ENCODE measurements at regions not wholly inside any gene's neighbourhood (a gene's known extent, or its start where the extent isn't known, plus 50 kb on each side); places are given as distances from the start of the nearest gene placed in this dataset.

GRCh38 chr17:33494151-33494550, 201.1 kb upstream of the ASIC2 start:
- H3K9me3 Mint-ChIP-seq, result peaks cover 0 to 3% (median 0%) of the 10 kb centered on the region in 7 donors

GRCh38 chr17:33497623-33498022, 204.5 kb upstream of the ASIC2 start:
- Mint-ChIP-seq H3K9me3 (peaks cover 0 to 3% (median 0%) of the 10 kb centered on the region in 7 donors), H3K4me1 (no peaks in the 10 kb centered on the region), H3K36me3 (no peaks in the 10 kb centered on the region), H3K27ac (no peak overlapping the region), H3K27me3 (ENCODE audit: low read depth in 3 of 3) (peaks cover 0 to 4% (median 3%) of the 10 kb centered on the region in 3 donors), H3K4me3 (no peak overlapping the region)
- DNase-seq, result no peak
- no CpG with 5 or more reads among the region's 3 CpGs for WGBS (ENCODE audit: insufficient coverage)
- TF ChIP-seq, protein P1, sequence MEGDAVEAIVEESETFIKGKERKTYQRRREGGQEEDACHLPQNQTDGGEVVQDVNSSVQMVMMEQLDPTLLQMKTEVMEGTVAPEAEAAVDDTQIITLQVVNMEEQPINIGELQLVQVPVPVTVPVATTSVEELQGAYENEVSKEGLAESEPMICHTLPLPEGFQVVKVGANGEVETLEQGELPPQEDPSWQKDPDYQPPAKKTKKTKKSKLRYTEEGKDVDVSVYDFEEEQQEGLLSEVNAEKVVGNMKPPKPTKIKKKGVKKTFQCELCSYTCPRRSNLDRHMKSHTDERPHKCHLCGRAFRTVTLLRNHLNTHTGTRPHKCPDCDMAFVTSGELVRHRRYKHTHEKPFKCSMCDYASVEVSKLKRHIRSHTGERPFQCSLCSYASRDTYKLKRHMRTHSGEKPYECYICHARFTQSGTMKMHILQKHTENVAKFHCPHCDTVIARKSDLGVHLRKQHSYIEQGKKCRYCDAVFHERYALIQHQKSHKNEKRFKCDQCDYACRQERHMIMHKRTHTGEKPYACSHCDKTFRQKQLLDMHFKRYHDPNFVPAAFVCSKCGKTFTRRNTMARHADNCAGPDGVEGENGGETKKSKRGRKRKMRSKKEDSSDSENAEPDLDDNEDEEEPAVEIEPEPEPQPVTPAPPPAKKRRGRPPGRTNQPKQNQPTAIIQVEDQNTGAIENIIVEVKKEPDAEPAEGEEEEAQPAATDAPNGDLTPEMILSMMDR (IDR thresholded peaks at IDR 0.05), result no peak
- H3K4me1 ChIP-seq (ENCODE audit: control insufficient read depth in 1 of 2, insufficient read depth in 2 of 2, low read length in 2 of 2), result no peaks in the 10 kb centered on the region
- no peaks in the 10 kb centered on the region for H3K27me3 ChIP-seq (ENCODE audit: control insufficient read depth in 2 of 2, insufficient read depth in 2 of 2, low read length in 2 of 2)
- H3K36me3 ChIP-seq (replicated peaks in 1 of 2; ENCODE audit: control insufficient read depth in 1 of 2, insufficient read depth in 2 of 2, low read length in 2 of 2), result no peaks in the 10 kb centered on the region
- H3K9ac ChIP-seq (ENCODE audit: insufficient read depth, low read length, poor library complexity, severe bottlenecking), result no peak overlapping the region
- H3K4me3 ChIP-seq (replicated peaks in 1 of 3; ENCODE audit: low read depth in 2 of 3, low read length in 3 of 3), result no peak overlapping the region
- no peaks in the 10 kb centered on the region for H4K20me1 ChIP-seq (ENCODE audit: insufficient read depth, low read length)
- no peaks in the 10 kb centered on the region for H3K9me3 ChIP-seq (replicated peaks in 1 of 2; ENCODE audit: control insufficient read depth in 1 of 2, insufficient read depth in 1 of 2, low read length in 2 of 2)
- intact Hi-C loops (cut with micrococcal nuclease), result no loop called here
- no peaks in the 10 kb centered on the region for H3K79me2 ChIP-seq (ENCODE audit: insufficient read depth, low read length)
- H3K4me2 ChIP-seq (replicated peaks; ENCODE audit: extremely low read depth, low read length, poor library complexity, severe bottlenecking), result no peak overlapping the region
- no peak overlapping the region for H2AFZ ChIP-seq (ENCODE audit: insufficient read depth, low read depth, low read length, poor library complexity, severe bottlenecking)
- no peak overlapping the region for H3K27ac ChIP-seq (ENCODE audit: low read depth in 1 of 2, low read length in 2 of 2)

More at GRCh38 chr17:33494151-33494550, 201.1 kb upstream of the ASIC2 start:
- Histone ChIP-seq H2AFZ (ENCODE audit: insufficient read depth, low read depth, low read length, poor library complexity, severe bottlenecking) (no peak overlapping the region), H3K9me3 (replicated peaks in 1 of 2; ENCODE audit: control insufficient read depth in 1 of 2, insufficient read depth in 1 of 2, low read length in 2 of 2) (no peaks in the 10 kb centered on the region), H3K27me3 (ENCODE audit: control insufficient read depth in 2 of 2, insufficient read depth in 2 of 2, low read length in 2 of 2) (no peaks in the 10 kb centered on the region), H3K4me1 (ENCODE audit: control insufficient read depth in 1 of 2, insufficient read depth in 2 of 2, low read length in 2 of 2) (no peaks in the 10 kb centered on the region), H3K4me2 (replicated peaks; ENCODE audit: extremely low read depth, low read length, poor library complexity, severe bottlenecking) (no peak overlapping the region), H3K36me3 (replicated peaks in 1 of 2; ENCODE audit: control insufficient read depth in 1 of 2, insufficient read depth in 2 of 2, low read length in 2 of 2) (no peaks in the 10 kb centered on the region), H4K20me1 (ENCODE audit: insufficient read depth, low read length) (no peaks in the 10 kb centered on the region), H3K9ac (ENCODE audit: insufficient read depth, low read length, poor library complexity, severe bottlenecking) (no peak overlapping the region), H3K4me3 (replicated peaks in 1 of 3; ENCODE audit: low read depth in 2 of 3, low read length in 3 of 3) (no peak overlapping the region), H3K79me2 (ENCODE audit: insufficient read depth, low read length) (no peaks in the 10 kb centered on the region), H3K27ac (ENCODE audit: low read depth in 1 of 2, low read length in 2 of 2) (no peak overlapping the region)
- Mint-ChIP-seq H3K4me3 (no peak overlapping the region), H3K27ac (no peak overlapping the region), H3K36me3 (no peaks in the 10 kb centered on the region), H3K4me1 (no peaks in the 10 kb centered on the region), H3K27me3 (ENCODE audit: low read depth in 3 of 3) (peaks cover 0 to 3% (median 1%) of the 10 kb centered on the region in 3 donors)
- intact Hi-C loops (cut with micrococcal nuclease), result no loop called here
- WGBS (ENCODE audit: insufficient coverage), result 79% methylated on average over 2 of the region's 4 CpGs
- TF ChIP-seq, protein P1 (IDR thresholded peaks at IDR 0.05), result no peak
- DNase-seq, result no peak

Data from CD14-positive monocyte (primary cell).